Anterior cingulate cortex (tissue), 58 donors: ENCODE measurements at regions not wholly inside any gene's neighbourhood (a gene's known extent, or its start where the extent isn't known, plus 50 kb on each side); places are given as distances from the start of the nearest gene placed in this dataset.

Source experiments
- DNase-seq, 58 donors: peaks; one replicate each; lab custom pipeline; 2025; lab: John Stamatoyannopoulos, UW

- DNase-seq = no peak
These were observed 402.7 kb upstream of the ZNF608 start for GRCh38 chr5:125149110-125149509.

GRCh38 chr5:125149527-125149926, 403.1 kb upstream of the ZNF608 start:
- DNase-seq = no peak

GRCh38 chr5:125150041-125150669, 403.7 kb upstream of the ZNF608 start:
- no peak for DNase-seq

GRCh38 chr5:125151150-125151900, 404.9 kb upstream of the ZNF608 start:
- DNase-seq = peak in 3 of 58 donors; percentile 5 to 31 (median 14)

GRCh38 chr5:125152044-125152443, 405.6 kb upstream of the ZNF608 start:
- no peak for DNase-seq

GRCh38 chr5:125152461-125153189, 406.2 kb upstream of the ZNF608 start:
- no peak for DNase-seq

GRCh38 chr5:125153231-125153630, 406.8 kb upstream of the ZNF608 start:
- no peak for DNase-seq

DNA sequence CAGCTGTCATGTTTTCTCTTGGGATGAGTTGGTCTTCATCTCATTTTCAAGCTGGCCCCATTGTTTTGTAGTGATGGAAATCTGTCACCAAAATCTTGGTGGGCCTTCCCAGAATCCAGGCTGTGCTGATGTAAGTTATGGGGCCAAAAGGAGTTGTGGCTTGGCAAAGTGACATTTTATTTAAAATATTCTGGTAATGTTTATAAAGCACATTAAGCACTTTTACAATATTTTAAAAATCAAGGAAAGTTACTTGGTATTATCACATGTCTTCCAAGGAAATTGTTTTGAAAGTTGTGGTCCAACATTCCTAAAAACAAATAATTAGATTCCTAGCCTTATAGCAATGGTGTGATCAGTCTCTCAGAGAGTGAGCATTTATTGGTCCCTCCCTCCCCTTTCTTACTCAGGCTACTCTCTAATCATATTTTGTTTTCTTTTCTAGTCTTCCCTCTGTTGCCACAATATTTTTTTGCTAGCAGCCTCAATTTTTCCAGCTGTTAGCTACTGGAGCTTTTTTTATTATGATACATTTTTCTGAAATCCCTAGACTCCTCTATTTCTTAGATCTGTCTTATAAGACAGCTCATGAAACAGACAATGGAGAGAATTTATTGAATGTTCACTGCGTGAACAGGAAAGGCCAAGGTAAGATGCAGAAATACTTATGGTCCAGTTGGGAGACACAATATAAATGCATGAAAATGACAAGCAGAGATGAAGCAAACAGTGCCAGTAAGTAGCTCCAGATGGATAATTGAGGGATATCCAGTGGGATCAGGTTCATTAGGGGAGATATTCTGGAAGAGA, 408.1 kb upstream of the ZNF608 start:
- no peak for DNase-seq

DNA sequence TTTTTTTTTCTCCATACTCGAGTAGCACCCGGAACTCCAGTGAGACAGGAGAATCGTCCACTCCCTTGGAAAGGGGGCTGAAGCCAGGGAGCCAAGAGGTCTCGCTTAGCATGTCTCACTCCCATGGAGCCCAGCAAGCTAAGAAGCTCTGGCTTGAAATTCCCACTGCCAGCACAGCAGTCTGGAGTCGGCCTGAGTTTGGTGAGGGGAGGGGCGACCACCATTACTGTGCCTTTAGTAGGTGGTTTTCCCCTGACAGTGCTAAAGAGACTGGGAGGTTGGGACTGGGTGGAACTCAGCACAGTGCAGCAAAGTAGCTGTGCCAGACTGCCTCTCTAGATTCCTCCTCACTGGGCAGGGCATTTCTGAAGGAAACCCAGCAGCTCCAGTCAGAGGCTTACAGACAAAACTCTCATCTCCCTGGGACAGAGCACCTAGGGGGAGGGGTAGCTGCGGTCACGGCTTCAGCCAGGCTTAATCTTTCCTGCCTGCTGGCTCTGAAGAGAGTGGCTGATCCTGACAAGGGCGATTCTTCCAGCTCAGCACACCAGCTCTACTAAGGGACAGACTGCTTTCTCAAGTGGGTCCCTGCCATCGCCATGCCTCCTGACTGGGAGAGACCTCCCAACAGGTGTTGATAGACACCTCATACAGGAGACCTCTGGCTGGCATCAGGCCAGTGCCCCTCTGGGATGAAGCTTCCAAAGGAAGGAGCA, 414.5 kb upstream of the ZNF608 start:
- DNase-seq = no peak

DNA sequence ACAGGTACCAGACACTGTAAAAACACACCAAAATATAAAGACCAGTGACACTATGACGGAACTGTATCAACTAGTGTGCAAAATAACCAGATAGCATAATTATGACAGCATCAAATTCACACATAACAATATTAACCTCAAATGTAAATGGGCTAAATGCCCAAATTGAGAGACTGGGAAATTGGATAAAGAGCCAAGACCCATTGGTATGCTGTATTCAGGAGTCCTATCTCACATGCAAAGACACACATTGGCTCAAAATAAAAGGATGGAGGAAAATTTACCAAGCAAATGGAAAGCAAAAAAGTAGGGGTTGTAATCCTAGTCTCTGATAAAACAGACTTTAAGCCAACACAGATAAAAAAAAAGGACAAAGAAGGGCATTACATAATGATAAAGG, 416.3 kb upstream of the ZNF608 start:
- no peak for DNase-seq

DNA sequence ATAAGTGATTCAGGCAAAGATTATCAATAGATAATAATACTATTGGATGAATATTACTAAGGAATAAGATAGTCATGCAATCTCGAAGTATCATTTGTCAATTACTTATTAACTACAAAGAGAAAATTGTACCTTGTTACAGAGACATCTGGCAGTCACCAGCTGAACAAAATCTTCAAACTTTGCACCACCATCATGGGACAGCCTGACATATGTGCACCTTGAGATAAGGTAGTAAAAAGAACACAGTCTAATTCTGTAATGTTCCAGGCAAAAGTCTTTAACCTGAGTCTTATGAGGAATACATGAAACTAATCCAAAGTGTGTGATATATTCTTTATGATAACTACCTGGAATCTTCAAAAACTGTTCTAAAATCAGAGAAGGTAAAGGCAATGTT, 423.0 kb upstream of the ZNF608 start:
- DNase-seq = no peak

DNA sequence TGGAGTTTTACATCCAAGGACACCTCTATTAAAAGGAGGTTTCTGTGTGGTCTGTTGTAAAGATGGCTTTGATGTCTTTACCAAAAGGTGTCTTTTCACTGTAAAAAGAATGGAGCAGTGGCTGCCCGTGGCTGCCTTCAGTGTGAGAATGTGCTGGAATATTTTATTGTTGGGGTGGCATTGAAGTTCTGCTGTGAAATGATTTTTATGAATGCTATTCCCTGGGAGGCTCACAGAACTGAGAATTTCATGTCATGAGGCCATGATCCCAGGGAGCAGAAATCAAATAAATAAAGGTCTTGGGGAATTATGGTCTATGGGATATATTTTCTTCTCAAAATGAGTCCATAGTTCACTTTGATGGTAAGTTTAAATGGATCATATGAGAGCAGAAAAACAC, 425.2 kb upstream of the ZNF608 start:
- no peak for DNase-seq

DNA sequence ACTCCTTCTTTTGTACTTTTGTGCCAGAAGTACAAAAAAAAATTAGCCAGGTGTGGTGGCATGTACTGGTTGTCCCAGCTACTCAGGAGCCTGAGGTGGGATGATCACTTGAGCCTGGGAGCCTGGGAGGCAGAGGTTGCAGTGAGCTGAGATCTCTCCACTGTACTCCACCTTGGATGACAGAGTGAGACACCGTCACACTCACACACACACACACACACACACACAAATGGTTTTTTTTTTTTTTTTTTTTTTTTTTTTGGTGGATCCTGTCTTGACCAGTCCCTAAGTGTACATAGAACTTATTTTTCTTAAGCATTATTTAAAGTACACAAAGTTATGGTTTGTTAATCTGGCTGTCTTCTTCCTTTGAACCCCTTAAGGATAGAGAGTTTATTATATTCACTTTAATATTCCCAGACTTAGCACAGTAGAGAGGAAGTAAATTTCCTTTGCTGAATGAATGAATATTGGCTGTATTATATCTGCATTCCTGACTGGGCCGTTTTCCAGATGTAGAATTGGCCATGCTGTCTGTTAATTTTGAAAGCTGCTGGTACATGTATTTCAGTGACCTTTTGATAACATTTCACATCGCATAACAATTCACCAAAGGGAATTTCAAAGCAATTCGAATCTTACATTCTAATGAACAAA, 429.0 kb upstream of the ZNF608 start:
- DNase-seq = no peak

- DNase-seq = no peak
These were observed 429.6 kb upstream of the ZNF608 start for GRCh38 chr5:125176005-125176390.

- no peak for DNase-seq
These were observed 430.9 kb upstream of the ZNF608 start for GRCh38 chr5:125177340-125177739.

DNA sequence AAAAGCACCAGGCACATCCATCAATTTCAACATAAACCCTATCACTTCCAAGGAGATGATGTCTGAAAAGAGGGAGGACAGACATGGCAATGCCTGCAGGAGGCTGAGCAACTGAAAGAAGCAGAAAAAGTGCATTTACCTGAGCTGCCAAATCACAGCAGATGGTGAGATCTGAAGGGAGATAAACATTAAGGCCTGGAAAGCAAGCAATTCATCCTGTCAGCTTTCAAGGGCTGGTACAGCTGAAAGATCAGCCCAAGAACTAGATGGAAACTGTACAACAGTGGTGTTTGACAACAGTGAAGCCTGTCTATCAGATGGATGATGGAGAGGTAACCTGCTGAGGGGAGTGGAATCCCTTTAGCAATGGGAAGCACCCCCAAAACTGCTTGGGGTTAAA, 433.2 kb upstream of the ZNF608 start:
- no peak for DNase-seq

DNA sequence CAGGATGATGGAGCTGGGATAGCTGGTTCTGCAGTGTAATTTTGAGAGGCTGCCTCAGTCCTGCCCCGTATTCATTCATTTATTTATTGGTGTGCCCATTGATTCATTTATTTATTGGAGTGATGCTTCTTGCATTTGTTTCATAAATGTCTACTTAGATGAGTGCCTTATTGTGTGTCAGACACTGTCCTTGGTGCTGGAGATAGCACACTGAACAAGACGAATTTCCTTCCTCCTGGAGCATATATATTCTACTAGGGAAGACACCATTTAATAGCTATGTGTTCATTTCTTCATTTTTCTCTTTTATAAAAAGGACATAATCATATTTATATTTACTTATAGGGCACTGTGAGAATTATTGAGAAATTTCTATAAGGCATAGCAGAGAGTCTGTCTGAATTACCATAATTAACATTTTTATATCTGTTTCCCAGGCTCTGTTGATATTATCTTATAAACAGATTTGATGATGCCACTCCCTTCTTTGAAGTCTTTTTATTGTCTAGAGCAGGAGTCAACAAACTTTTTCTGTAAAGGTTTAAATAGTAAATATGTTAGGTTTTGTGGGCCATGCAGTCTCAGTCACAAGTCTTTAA, 433.9 kb upstream of the ZNF608 start:
- no peak for DNase-seq

DNA sequence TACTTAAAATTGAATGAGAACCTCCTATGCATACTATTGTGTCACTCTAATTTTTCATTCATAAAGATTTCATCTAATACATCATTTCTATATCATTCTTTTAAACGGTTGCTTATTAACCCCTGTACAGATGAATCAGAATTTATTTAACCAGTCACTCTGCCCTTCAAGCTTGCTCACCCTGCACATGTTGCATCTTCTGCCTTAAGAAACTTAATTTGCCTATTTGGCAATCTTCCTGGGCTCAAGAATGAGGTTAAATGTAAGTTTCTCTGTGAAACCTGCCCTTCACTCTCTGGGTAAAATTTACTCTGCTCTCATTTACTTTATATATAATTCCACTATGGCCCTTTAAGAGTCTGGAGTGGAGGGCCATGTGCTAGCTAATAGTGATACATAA, 434.7 kb upstream of the ZNF608 start:
- DNase-seq = no peak

GRCh38 chr5:125181955-125182354, 435.5 kb upstream of the ZNF608 start:
- DNase-seq = no peak
